ENCODE measurements at regions not wholly inside any gene's neighbourhood (a gene's known extent, or its start where the extent isn't known, plus 50 kb on each side); places are given as distances from the start of the nearest gene placed in this dataset.
"Not testable (repeated sequence)": the region's sequence is repeated elsewhere in the genome, so short reads cannot be mapped to it uniquely, and the experiment has no call there.

DNA sequence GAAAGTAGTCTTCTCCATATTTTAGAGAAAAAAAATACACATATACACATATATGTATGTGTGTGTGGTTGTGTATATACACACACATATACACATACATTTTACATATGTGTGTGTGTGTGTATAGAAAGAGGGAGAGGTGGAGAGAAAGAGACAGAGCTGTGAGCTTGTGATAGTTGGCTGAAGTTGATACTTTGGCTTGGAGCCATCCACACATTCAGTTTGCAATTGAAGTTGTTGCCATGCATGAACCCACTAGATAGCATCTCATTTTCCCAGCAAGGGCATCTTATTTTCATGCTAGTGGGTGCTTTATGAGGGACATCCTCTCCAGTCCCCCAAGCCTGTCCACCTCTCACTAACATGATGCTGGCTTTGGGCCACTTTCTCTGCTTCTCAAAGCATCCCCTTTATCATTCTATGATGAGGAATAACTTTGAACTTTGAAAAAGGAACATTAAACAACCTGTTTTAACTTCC lies 228.6 kb downstream of the ZNF621 start:
- TF ChIP-seq CTCF (IDR thresholded peaks at IDR 0.05; ENCODE audit: borderline replicate concordance, insufficient read depth, low read depth, low read length), result no peak
- H3K4me3 ChIP-seq (ENCODE audit: low read depth, low read length), result no peak overlapping the region

DNA sequence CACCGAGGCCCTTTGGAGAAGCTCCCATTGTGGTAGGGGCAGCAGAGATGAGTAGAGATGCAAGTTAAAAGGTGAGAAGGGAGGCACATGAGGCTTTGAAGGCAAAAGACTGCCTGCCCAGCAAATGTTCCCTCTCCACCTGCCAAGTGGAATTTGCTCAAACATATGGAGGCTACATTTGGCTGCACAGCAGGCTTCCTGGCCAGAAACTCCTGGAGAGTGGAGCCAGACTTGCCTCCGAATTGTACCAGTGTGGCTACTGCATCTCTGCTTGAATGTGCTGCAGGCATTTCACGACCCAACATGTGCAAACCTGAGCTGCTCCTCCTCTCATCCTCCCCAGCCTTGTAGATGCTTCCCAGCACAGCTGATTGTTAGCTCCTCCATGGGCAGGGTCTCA lies 229.2 kb downstream of the ZNF621 start:
- H3K4me3 ChIP-seq (ENCODE audit: low read depth, low read length), result no peak overlapping the region
- no peak for TF ChIP-seq CTCF (IDR thresholded peaks at IDR 0.05; ENCODE audit: borderline replicate concordance, insufficient read depth, low read depth, low read length)

DNA sequence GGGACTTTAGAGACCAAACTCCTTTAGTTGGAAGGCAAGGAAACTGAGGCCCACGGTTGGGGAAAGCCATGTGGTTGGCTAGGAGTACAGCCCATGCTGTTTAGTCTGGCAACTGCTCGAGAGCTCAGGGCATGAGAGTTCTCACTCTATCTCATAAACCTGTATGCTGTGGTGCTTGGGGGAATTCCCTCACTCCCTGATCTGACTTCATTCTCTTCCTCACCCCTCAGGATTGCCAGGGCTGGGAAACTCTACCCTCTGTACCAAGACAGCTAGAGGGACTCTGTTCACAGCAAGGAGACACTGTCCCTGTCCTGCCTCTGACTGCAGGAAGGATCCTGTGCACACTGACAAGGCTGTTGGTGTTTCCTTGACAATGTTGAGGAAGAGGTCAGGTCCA lies 230.2 kb downstream of the ZNF621 start:
- no peak for TF ChIP-seq CTCF (IDR thresholded peaks at IDR 0.05; ENCODE audit: borderline replicate concordance, insufficient read depth, low read depth, low read length)
- no peak overlapping the region for H3K4me3 ChIP-seq (ENCODE audit: low read depth, low read length)

GRCh38 chr3:40756500-40756899 lies 231.7 kb downstream of the ZNF621 start:
- H3K4me3 ChIP-seq (ENCODE audit: low read depth, low read length), result no peak overlapping the region
- no peak for TF ChIP-seq CTCF (IDR thresholded peaks at IDR 0.05; ENCODE audit: borderline replicate concordance, insufficient read depth, low read depth, low read length)

DNA sequence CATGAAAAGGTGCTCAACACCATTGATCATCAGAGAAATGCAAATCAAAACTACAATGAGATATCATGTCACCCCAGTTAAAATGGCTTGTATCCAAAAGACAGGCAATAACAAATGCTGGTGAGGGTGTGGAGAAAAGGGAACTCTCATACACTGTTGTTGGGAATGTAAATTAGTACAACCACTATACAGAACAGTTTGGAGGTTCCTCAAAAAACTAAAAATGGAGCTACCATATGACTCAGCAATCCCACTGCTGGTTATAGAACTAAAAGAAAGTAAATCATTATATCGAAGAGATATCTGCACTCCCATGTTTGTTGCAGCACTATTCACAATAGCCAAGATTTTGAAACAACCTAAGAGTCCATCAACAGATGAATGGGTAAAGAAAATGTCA lies 238.0 kb downstream of the ZNF621 start:
- H3K4me3 ChIP-seq (ENCODE audit: low read depth, low read length), result not testable (repeated sequence)

GRCh38 chr3:40763807-40764206 lies 239.0 kb downstream of the ZNF621 start:
- H3K4me3 ChIP-seq (ENCODE audit: low read depth, low read length), result no peak overlapping the region
- TF ChIP-seq CTCF (IDR thresholded peaks at IDR 0.05; ENCODE audit: borderline replicate concordance, insufficient read depth, low read depth, low read length), result no peak

DNA sequence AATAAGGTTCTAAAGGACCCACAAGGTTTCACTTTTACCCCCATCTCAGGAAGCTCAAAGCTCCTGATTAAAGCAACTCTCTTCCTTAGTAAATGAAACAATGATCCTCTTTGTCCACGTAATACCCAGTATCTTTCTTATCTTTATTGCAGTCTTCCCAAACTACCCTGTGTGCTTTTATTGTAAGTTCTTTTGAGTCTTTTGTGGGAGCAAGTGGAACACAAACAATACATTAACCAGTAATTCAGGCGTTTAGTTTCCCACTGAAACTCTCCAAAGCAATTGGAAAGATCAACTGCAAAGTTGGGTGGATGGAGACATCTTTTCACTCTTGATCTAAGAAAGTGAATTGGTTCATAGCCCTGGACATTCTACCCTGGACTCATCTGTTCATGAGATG lies 240.0 kb downstream of the ZNF621 start:
- no peak overlapping the region for H3K4me3 ChIP-seq (ENCODE audit: low read depth, low read length)
- TF ChIP-seq CTCF (IDR thresholded peaks at IDR 0.05; ENCODE audit: borderline replicate concordance, insufficient read depth, low read depth, low read length), result no peak

GRCh38 chr3:40765884-40766283 lies 241.1 kb downstream of the ZNF621 start:
- no peak overlapping the region for H3K4me3 ChIP-seq (ENCODE audit: low read depth, low read length)

More at GRCh38 chr3:40765884-40766283, 241.1 kb downstream of the ZNF621 start:
- no peak for TF ChIP-seq CTCF (IDR thresholded peaks at IDR 0.05; ENCODE audit: borderline replicate concordance, insufficient read depth, low read depth, low read length)

All from GM12875 (cell line).